GM21515 (cell line): ENCODE measurements at regions not wholly inside any gene's neighbourhood (a gene's known extent, or its start where the extent isn't known, plus 50 kb on each side); places are given as distances from the start of the nearest gene placed in this dataset.

Experiments
- ATAC-seq: cut with Tn5 transposase; IDR thresholded peaks from one replicate; pipeline ENCODE4 v1.9.1; 2021; ENCODE audit not compliant: unreplicated experiment

- ATAC-seq: no peak
Observed at GRCh38 chr4:38189445-38189844, 229.2 kb downstream of the PTTG2 start.

GRCh38 chr4:38190717-38191178, 230.6 kb downstream of the PTTG2 start:
- ATAC-seq: no peak

GRCh38 chr4:38192516-38192915, 232.3 kb downstream of the PTTG2 start:
- no peak for ATAC-seq

- ATAC-seq: no peak
Observed at GRCh38 chr4:38193236-38193863, 233.2 kb downstream of the PTTG2 start.

- ATAC-seq: no peak
Observed at GRCh38 chr4:38194047-38194602, 233.9 kb downstream of the PTTG2 start.

GRCh38 chr4:38195486-38195885, 235.3 kb downstream of the PTTG2 start:
- ATAC-seq: no peak

- ATAC-seq: no peak
Observed at GRCh38 chr4:38195911-38196310, 235.7 kb downstream of the PTTG2 start.

GRCh38 chr4:38202242-38202641, 242.0 kb downstream of the PTTG2 start:
- no peak for ATAC-seq

- ATAC-seq: no peak
Observed at GRCh38 chr4:38203609-38204008, 243.4 kb downstream of the PTTG2 start.

GRCh38 chr4:38204339-38205035, 244.3 kb downstream of the PTTG2 start:
- no peak for ATAC-seq

- ATAC-seq: no peak
Observed at GRCh38 chr4:38205261-38205660, 245.1 kb downstream of the PTTG2 start.

- no peak for ATAC-seq
Observed at GRCh38 chr4:38207110-38207457, 246.9 kb downstream of the PTTG2 start.

GRCh38 chr4:38209654-38210053, 249.5 kb downstream of the PTTG2 start:
- ATAC-seq: no peak

- ATAC-seq: no peak
Observed at GRCh38 chr4:38210396-38211114, 250.4 kb downstream of the PTTG2 start.

GRCh38 chr4:38211885-38212284, 251.7 kb downstream of the PTTG2 start:
- ATAC-seq: no peak

- no peak for ATAC-seq
Observed at GRCh38 chr4:38213083-38213805, 253.0 kb downstream of the PTTG2 start.

- no peak for ATAC-seq
Observed at GRCh38 chr4:38222892-38223291, 262.7 kb downstream of the PTTG2 start.

GRCh38 chr4:38223306-38223705, 263.1 kb downstream of the PTTG2 start:
- no peak for ATAC-seq

GRCh38 chr4:38223782-38224236, 263.6 kb downstream of the PTTG2 start:
- no peak for ATAC-seq

GRCh38 chr4:38224850-38225249, 264.7 kb downstream of the PTTG2 start:
- ATAC-seq: no peak

GRCh38 chr4:38226170-38226569, 266.0 kb downstream of the PTTG2 start:
- ATAC-seq: no peak
